HEK293 (cell line): ENCODE measurements at regions not wholly inside any gene's neighbourhood (a gene's known extent, or its start where the extent isn't known, plus 50 kb on each side); places are given as distances from the start of the nearest gene placed in this dataset.

Experiments used
- CTCF ChIA-PET: fragments of 350-600 bp; formaldehyde crosslinking; extraction: SDS; loops from one replicate; lab custom pipeline; 2021; ENCODE audit warnings: antibody characterized with exemption; lab: Yijun Ruan, JAX
- POLR2A ChIA-PET: fragments of 300-600 bp; formaldehyde crosslinking; extraction: SDS; loops from one replicate; lab custom pipeline; 2020; ENCODE audit warnings: antibody characterized with exemption, inconsistent platforms; lab: Yijun Ruan, JAX
- H3K27ac ChIP-seq: fragments of 200-500 bp; sonication (Bioruptor generic); 2 replicates; pipeline ENCODE4 v1.5.1; 2014; ENCODE audit warnings: low read depth, low read length, control low read depth, inconsistent platforms; ENCODE audit errors: extremely low read depth
- H3K36me3 ChIP-seq, 2 experiments: fragments of 200-500 bp in 1 of 2; sonication (Bioruptor generic) in 1 of 2; 1 replicate in 1 of 2; 2 replicates in 1 of 2; pipeline ENCODE4 v1.5.1; 2014 to 2017; ENCODE audit warnings: inconsistent platforms in 2 of 2, low read length in 2 of 2; ENCODE audit not compliant: control insufficient read depth in 2 of 2, insufficient read depth in 1 of 2
- H3K4me1 ChIP-seq: fragments of 200-500 bp; sonication (Bioruptor generic); 2 replicates; pipeline ENCODE4 v1.5.1; 2014; ENCODE audit warnings: mild to moderate bottlenecking, low read length, inconsistent platforms; ENCODE audit not compliant: control insufficient read depth, insufficient read depth
- H3K4me3 ChIP-seq: 2 replicates; pipeline ENCODE4 v1.5.1; 2011; ENCODE audit warnings: low read depth, mild to moderate bottlenecking, control low read depth, low read length, moderate library complexity
- H3K9me3 ChIP-seq: fragments of 200-500 bp; sonication (Bioruptor generic); 2 replicates; pipeline ENCODE4 v1.5.1; 2014; ENCODE audit warnings: low read depth, low read length, inconsistent platforms; ENCODE audit not compliant: control insufficient read depth, insufficient read depth
- HOXD13 ChIP-seq: sonication (generic); formaldehyde crosslinking; IDR thresholded peaks from 2 replicates; pipeline ENCODE4 v1.8.0; 2022; ENCODE audit warnings: missing genetic modification reagents, borderline replicate concordance
- MEIS1 ChIP-seq: sonication (generic); formaldehyde crosslinking; IDR thresholded peaks from 2 replicates; pipeline ENCODE4 v1.8.1; 2022; ENCODE audit warnings: missing genetic modification reagents, mild to moderate bottlenecking, borderline replicate concordance
- SCRT1 ChIP-seq: fragments of 450-650 bp; formaldehyde crosslinking; IDR thresholded peaks from 2 replicates; pipeline ENCODE4 v1.5.1; 2016; ENCODE audit warnings: missing biosample characterization, missing genetic modification characterization, borderline replicate concordance
- SP2 ChIP-seq: fragments of 450-650 bp; formaldehyde crosslinking; IDR thresholded peaks from 2 replicates; pipeline ENCODE4 v1.5.1; 2016; ENCODE audit warnings: missing biosample characterization, missing genetic modification characterization
- ZBTB1 ChIP-seq: fragments of 450-650 bp; formaldehyde crosslinking; IDR thresholded peaks from 2 replicates; pipeline ENCODE4 v1.5.1; 2016; ENCODE audit warnings: missing biosample characterization, missing genetic modification characterization
- ZBTB21 ChIP-seq: fragments of 450-650 bp; formaldehyde crosslinking; IDR thresholded peaks from 2 replicates; pipeline ENCODE4 v1.5.1; 2017; ENCODE audit warnings: missing biosample characterization, missing genetic modification characterization
- ZEB2 ChIP-seq: fragments of 450-650 bp; formaldehyde crosslinking; IDR thresholded peaks from 2 replicates; pipeline ENCODE4 v1.5.1; 2016; ENCODE audit warnings: missing biosample characterization, missing genetic modification characterization
- ZFP37 ChIP-seq: fragments of 450-650 bp; formaldehyde crosslinking; IDR thresholded peaks from 2 replicates; pipeline ENCODE4 v1.5.1; 2016; ENCODE audit warnings: missing biosample characterization, missing genetic modification characterization
- ZNF157 ChIP-seq: fragments of 450-650 bp; formaldehyde crosslinking; IDR thresholded peaks from 2 replicates; pipeline ENCODE4 v1.5.1; 2016; ENCODE audit warnings: missing biosample characterization, missing genetic modification characterization
- ZNF214 ChIP-seq: fragments of 450-650 bp; formaldehyde crosslinking; IDR thresholded peaks from 2 replicates; pipeline ENCODE4 v1.5.1; 2017; ENCODE audit warnings: missing biosample characterization, mild to moderate bottlenecking, missing genetic modification characterization, borderline replicate concordance
- ZNF223 ChIP-seq: fragments of 450-650 bp; formaldehyde crosslinking; IDR thresholded peaks from 2 replicates; pipeline ENCODE4 v1.5.1; 2016; ENCODE audit warnings: missing biosample characterization, missing genetic modification characterization
- ZNF266 ChIP-seq: fragments of 450-650 bp; formaldehyde crosslinking; IDR thresholded peaks from 2 replicates; pipeline ENCODE4 v1.5.1; 2016; ENCODE audit warnings: missing biosample characterization, missing genetic modification characterization, low read depth
- ZNF426 ChIP-seq: fragments of 450-650 bp; formaldehyde crosslinking; IDR thresholded peaks from 2 replicates; pipeline ENCODE4 v1.5.1; 2017; ENCODE audit warnings: missing biosample characterization, missing genetic modification characterization, mild to moderate bottlenecking, inconsistent platforms, moderate library complexity
- ZNF585B ChIP-seq: fragments of 450-650 bp; formaldehyde crosslinking; IDR thresholded peaks from 2 replicates; pipeline ENCODE4 v1.5.1; 2016; ENCODE audit warnings: missing biosample characterization, missing genetic modification characterization
- ZNF654 ChIP-seq: fragments of 450-650 bp; formaldehyde crosslinking; IDR thresholded peaks from 2 replicates; pipeline ENCODE4 v1.5.1; 2016; ENCODE audit warnings: low read depth, missing biosample characterization, missing genetic modification characterization
- ZNF664 ChIP-seq: fragments of 450-650 bp; formaldehyde crosslinking; IDR thresholded peaks from 2 replicates; pipeline ENCODE4 v1.5.1; 2016; ENCODE audit warnings: missing biosample characterization, missing genetic modification characterization
- ZNF791 ChIP-seq: fragments of 450-650 bp; formaldehyde crosslinking; IDR thresholded peaks from 2 replicates; pipeline ENCODE4 v1.5.1; 2016; ENCODE audit warnings: missing biosample characterization, missing genetic modification characterization
- TF ChIP-seq, protein P1 (sequence below): fragments of 450-650 bp; formaldehyde crosslinking; IDR thresholded peaks from 2 replicates; pipeline ENCODE4 v1.5.1; 2016; ENCODE audit warnings: missing biosample characterization, missing genetic modification characterization, low read depth
- TF ChIP-seq, protein P2 (sequence below): fragments of 450-650 bp; formaldehyde crosslinking; IDR thresholded peaks from 2 replicates; pipeline ENCODE4 v1.5.1; 2016; ENCODE audit warnings: missing biosample characterization, missing genetic modification characterization, low read depth
- TF ChIP-seq, protein P3 (sequence below): fragments of 450-650 bp; formaldehyde crosslinking; optimal IDR thresholded peaks from 2 replicates; pipeline ENCODE3; 2016; ENCODE audit warnings: missing biosample characterization, mild to moderate bottlenecking, missing genetic modification characterization
- TF ChIP-seq, protein P4 (sequence below): fragments of 450-650 bp; formaldehyde crosslinking; IDR thresholded peaks from 2 replicates; pipeline ENCODE4 v1.5.1; 2017; ENCODE audit warnings: missing biosample characterization, mild to moderate bottlenecking, missing genetic modification characterization, moderate library complexity

DNA sequence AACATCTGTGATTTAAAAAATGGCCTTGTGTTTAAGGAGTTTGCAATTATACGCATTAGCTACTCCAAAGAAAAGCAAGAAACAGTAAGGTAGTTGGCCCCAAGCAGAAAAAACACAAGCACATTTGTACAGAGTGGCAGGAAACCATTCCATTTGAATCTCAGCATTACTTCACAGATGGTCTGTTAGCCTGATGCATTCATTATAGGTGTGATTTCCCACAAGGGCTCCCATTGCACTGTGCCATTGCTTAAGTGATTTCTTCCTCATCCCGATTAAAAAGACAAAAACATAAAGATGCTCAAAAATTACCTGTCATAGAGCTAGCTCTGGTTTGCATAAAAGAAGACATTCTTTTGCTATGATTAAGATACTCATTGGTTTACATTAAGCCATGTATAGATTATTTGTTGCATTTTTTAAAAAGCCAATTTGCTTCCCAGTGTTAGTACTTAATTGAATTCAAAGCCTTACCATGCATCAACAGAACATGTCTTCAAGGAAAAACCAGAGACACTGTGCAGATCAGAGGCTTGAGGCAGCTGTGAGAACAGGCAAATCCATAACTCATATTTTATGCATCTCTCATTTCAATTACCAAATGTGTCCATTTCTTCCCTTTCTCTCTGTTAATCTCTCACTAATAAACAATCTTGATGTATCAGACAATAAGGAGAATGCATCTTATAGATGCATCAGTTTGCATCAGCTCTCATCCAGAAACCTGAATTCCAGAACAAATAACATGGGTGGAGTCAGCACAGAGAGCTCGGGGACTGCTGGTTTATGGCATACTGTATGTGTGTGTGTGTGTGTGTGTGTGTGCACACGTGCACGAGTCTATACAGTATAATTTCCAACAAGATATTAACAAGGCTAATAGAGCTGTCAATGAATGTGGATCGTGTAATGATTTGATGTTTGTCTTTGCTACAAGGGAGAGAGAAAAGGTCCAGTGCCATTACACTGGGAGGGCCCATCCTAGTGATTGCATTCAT is 558.6 kb upstream of the HS6ST1 start:
- ChIA-PET CTCF (no interaction called here), POLR2A (no interaction called here)
- no peak for TF ChIP-seq ZNF266 (tag by site-specific recombination)
- no peak for TF ChIP-seq ZNF157 (tag by site-specific recombination)
- TF ChIP-seq, protein P1, sequence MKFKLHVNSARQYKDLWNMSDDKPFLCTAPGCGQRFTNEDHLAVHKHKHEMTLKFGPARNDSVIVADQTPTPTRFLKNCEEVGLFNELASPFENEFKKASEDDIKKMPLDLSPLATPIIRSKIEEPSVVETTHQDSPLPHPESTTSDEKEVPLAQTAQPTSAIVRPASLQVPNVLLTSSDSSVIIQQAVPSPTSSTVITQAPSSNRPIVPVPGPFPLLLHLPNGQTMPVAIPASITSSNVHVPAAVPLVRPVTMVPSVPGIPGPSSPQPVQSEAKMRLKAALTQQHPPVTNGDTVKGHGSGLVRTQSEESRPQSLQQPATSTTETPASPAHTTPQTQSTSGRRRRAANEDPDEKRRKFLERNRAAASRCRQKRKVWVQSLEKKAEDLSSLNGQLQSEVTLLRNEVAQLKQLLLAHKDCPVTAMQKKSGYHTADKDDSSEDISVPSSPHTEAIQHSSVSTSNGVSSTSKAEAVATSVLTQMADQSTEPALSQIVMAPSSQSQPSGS (tag by site-specific recombination): no peak
- TF ChIP-seq, protein P2, sequence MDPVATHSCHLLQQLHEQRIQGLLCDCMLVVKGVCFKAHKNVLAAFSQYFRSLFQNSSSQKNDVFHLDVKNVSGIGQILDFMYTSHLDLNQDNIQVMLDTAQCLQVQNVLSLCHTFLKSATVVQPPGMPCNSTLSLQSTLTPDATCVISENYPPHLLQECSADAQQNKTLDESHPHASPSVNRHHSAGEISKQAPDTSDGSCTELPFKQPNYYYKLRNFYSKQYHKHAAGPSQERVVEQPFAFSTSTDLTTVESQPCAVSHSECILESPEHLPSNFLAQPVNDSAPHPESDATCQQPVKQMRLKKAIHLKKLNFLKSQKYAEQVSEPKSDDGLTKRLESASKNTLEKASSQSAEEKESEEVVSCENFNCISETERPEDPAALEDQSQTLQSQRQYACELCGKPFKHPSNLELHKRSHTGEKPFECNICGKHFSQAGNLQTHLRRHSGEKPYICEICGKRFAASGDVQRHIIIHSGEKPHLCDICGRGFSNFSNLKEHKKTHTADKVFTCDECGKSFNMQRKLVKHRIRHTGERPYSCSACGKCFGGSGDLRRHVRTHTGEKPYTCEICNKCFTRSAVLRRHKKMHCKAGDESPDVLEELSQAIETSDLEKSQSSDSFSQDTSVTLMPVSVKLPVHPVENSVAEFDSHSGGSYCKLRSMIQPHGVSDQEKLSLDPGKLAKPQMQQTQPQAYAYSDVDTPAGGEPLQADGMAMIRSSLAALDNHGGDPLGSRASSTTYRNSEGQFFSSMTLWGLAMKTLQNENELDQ (tag by site-specific recombination): no peak
- no peak for TF ChIP-seq ZNF664
- TF ChIP-seq ZEB2: no peak
- TF ChIP-seq ZNF654: no peak
- no peak for TF ChIP-seq ZNF214 (tag by site-specific recombination)
- no peak for TF ChIP-seq ZBTB1 (tag by site-specific recombination)
- TF ChIP-seq ZNF426 (tag by site-specific recombination): no peak
- TF ChIP-seq ZNF223 (tag by site-specific recombination): no peak
- no peak for TF ChIP-seq SP2 (tag by site-specific recombination)
- TF ChIP-seq, protein P3, sequence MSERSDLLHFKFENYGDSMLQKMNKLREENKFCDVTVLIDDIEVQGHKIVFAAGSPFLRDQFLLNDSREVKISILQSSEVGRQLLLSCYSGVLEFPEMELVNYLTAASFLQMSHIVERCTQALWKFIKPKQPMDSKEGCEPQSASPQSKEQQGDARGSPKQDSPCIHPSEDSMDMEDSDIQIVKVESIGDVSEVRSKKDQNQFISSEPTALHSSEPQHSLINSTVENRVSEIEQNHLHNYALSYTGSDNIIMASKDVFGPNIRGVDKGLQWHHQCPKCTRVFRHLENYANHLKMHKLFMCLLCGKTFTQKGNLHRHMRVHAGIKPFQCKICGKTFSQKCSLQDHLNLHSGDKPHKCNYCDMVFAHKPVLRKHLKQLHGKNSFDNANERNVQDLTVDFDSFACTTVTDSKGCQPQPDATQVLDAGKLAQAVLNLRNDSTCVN (tag by site-specific recombination): no peak
- TF ChIP-seq, protein P4, sequence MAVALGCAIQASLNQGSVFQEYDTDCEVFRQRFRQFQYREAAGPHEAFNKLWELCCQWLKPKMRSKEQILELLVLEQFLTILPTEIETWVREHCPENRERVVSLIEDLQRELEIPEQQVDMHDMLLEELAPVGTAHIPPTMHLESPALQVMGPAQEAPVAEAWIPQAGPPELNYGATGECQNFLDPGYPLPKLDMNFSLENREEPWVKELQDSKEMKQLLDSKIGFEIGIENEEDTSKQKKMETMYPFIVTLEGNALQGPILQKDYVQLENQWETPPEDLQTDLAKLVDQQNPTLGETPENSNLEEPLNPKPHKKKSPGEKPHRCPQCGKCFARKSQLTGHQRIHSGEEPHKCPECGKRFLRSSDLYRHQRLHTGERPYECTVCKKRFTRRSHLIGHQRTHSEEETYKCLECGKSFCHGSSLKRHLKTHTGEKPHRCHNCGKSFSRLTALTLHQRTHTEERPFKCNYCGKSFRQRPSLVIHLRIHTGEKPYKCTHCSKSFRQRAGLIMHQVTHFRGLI (tag by site-specific recombination): no peak
- no peak for TF ChIP-seq ZFP37 (tag by site-specific recombination)
- no peak for TF ChIP-seq HOXD13 (CRISPR knock-in tag)
- H3K36me3 ChIP-seq: no peaks in the 10 kb centered on the region
- no peaks in the 10 kb centered on the region for H3K9me3 ChIP-seq
- no peak overlapping the region for H3K4me3 ChIP-seq
- no peak overlapping the region for H3K27ac ChIP-seq
- no peaks in the 10 kb centered on the region for H3K4me1 ChIP-seq

DNA sequence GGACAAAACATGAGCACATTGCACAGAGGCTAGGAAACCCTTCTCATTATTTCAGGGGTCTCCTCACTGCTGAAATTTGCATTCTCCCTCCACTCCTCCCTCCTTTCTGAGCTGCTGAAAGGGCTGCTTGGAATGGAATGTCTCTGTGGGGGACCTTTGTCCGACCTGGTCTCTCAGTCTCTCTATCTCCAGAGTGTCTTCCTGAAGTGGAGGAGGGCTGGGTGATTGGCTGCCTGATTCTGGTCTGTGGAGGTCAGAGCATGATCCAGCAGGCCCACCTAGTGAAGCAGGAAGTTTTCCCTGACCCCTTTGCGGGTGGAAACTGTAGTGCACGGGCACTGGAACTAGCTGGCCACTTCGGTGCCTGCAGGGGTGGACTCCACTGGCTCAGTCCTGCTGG is 560.5 kb upstream of the HS6ST1 start:
- ChIA-PET CTCF (interaction anchor here (1.2 kb wide), 1 partner anchor 122 kb away, joined by 3 read pairs; no protein-coding TSS in a partner anchor), POLR2A (no interaction called here)
- no peaks in the 10 kb centered on the region for H3K9me3 ChIP-seq
- H3K36me3 ChIP-seq: no peaks in the 10 kb centered on the region
- H3K27ac ChIP-seq: no peak overlapping the region
- H3K4me1 ChIP-seq: no peaks in the 10 kb centered on the region
- TF ChIP-seq ZNF223 (tag by site-specific recombination) (no peak), ZBTB21 (no peak), SCRT1 (tag by site-specific recombination) (no peak), ZNF585B (no peak), ZNF791 (tag by site-specific recombination) (no peak), MEIS1 (CRISPR knock-in tag) (no peak)
- H3K4me3 ChIP-seq: no peak overlapping the region
